ENCODE measurements at regions not wholly inside any gene's neighbourhood (a gene's known extent, or its start where the extent isn't known, plus 50 kb on each side); places are given as distances from the start of the nearest gene placed in this dataset.

DNA sequence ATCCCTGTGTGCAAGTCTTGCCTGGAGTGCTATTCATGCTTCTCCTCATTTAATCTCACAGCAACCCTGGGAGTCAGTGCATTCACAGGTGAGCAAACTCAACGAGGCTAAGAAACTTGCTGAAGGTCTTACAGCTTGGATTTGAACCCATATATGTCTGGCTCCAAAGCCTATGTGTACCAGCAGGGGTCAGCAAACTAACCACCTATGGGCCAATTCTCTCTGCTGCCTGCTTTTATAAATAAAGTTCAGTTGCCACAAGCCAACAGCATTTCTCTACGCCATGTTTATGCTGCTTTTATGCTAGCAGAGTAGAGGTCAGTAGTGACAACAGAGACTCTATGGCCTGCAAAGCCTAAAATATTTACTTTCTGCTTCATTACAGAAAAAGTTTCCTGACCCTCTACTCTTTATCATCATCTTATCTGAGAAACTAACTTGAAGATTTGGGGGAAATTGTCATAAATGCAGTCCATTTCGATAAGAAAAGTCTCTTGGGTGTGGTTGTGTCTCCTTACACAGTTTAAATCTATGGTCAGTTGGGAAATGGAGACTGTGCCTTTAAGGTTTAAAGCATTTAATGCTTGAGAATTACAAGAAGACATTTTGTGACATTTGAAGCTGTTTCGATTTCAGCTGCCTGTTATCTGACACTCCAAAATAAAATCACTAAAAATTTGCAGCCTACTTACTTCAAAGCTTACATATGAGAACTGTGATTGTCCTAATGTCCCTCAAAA is 137.7 kb downstream of the PRELID2 start:
- TF ChIP-seq FOXP2 (optimal IDR thresholded peaks at IDR 0.05; ENCODE audit: borderline replicate concordance, extremely low read depth, extremely low read length, insufficient read depth) (no peak), TAF1 (IDR thresholded peaks at IDR 0.05; ENCODE audit: borderline replicate concordance, insufficient read depth, low read length) (no peak), SIN3A (IDR thresholded peaks at IDR 0.05; ENCODE audit: borderline replicate concordance, insufficient read depth, low read length) (no peak), POLR2AphosphoS5 (IDR thresholded peaks at IDR 0.05; ENCODE audit: low read depth, low read length) (no peak)
- TF ChIP-seq, protein P1, sequence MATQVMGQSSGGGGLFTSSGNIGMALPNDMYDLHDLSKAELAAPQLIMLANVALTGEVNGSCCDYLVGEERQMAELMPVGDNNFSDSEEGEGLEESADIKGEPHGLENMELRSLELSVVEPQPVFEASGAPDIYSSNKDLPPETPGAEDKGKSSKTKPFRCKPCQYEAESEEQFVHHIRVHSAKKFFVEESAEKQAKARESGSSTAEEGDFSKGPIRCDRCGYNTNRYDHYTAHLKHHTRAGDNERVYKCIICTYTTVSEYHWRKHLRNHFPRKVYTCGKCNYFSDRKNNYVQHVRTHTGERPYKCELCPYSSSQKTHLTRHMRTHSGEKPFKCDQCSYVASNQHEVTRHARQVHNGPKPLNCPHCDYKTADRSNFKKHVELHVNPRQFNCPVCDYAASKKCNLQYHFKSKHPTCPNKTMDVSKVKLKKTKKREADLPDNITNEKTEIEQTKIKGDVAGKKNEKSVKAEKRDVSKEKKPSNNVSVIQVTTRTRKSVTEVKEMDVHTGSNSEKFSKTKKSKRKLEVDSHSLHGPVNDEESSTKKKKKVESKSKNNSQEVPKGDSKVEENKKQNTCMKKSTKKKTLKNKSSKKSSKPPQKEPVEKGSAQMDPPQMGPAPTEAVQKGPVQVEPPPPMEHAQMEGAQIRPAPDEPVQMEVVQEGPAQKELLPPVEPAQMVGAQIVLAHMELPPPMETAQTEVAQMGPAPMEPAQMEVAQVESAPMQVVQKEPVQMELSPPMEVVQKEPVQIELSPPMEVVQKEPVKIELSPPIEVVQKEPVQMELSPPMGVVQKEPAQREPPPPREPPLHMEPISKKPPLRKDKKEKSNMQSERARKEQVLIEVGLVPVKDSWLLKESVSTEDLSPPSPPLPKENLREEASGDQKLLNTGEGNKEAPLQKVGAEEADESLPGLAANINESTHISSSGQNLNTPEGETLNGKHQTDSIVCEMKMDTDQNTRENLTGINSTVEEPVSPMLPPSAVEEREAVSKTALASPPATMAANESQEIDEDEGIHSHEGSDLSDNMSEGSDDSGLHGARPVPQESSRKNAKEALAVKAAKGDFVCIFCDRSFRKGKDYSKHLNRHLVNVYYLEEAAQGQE (IDR thresholded peaks at IDR 0.05; ENCODE audit: insufficient read depth in 1 of 2, low read depth in 2 of 2, low read length in 2 of 2) = no peak

DNA sequence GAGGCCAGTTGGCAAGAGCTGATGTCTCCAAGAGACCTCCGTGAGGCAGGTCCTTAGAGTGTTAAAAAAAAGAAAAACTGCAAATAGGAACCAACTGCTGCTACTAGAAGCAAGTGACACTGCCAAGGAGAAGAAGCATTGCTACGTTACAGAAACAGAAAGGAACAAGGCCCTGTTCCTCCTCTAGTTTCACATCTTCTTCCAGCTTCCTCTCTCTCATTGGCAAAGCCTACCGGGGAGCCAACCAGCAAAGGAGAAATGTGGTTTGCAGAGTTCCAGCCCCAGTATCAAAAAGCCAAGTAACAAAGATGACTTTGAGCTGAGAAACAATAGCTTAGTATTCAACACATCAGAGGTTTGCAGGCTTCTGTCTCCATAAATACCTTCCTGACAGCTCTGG is 145.9 kb downstream of the PRELID2 start:
- TF ChIP-seq POLR2AphosphoS5 (IDR thresholded peaks at IDR 0.05; ENCODE audit: low read depth, low read length) (no peak), SIN3A (IDR thresholded peaks at IDR 0.05; ENCODE audit: borderline replicate concordance, insufficient read depth, low read length) (no peak), FOXP2 (optimal IDR thresholded peaks at IDR 0.05; ENCODE audit: borderline replicate concordance, extremely low read depth, extremely low read length, insufficient read depth) (no peak), TAF1 (IDR thresholded peaks at IDR 0.05; ENCODE audit: borderline replicate concordance, insufficient read depth, low read length) (no peak)
- TF ChIP-seq, protein P1 (IDR thresholded peaks at IDR 0.05; ENCODE audit: insufficient read depth in 1 of 2, low read depth in 2 of 2, low read length in 2 of 2) = no peak

DNA sequence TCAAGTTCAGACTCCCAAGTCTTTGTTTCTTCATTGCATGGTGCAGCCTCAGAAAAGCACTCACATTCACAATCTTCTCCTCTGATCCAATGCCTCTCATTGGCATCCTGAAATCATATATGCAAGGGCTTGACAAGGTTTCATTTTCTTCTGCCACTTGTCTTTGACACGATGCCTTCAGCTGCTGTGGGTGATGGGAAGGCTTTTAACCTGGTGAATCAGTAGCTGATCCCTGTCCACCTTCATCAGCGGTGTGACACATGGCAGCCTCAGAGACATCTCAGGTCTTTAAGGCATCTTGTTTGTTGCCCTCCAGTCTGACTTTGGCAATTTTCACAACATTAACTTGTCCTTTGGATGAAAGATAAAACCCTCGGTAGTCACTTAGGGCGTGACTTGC is 147.2 kb downstream of the PRELID2 start:
- TF ChIP-seq TAF1 (IDR thresholded peaks at IDR 0.05; ENCODE audit: borderline replicate concordance, insufficient read depth, low read length) = no peak
- TF ChIP-seq SIN3A (IDR thresholded peaks at IDR 0.05; ENCODE audit: borderline replicate concordance, insufficient read depth, low read length) = no peak
- TF ChIP-seq, protein P1 (IDR thresholded peaks at IDR 0.05; ENCODE audit: insufficient read depth in 1 of 2, low read depth in 2 of 2, low read length in 2 of 2) = no peak
- no peak for TF ChIP-seq FOXP2 (optimal IDR thresholded peaks at IDR 0.05; ENCODE audit: borderline replicate concordance, extremely low read depth, extremely low read length, insufficient read depth)
- TF ChIP-seq POLR2AphosphoS5 (IDR thresholded peaks at IDR 0.05; ENCODE audit: low read depth, low read length) = no peak

DNA sequence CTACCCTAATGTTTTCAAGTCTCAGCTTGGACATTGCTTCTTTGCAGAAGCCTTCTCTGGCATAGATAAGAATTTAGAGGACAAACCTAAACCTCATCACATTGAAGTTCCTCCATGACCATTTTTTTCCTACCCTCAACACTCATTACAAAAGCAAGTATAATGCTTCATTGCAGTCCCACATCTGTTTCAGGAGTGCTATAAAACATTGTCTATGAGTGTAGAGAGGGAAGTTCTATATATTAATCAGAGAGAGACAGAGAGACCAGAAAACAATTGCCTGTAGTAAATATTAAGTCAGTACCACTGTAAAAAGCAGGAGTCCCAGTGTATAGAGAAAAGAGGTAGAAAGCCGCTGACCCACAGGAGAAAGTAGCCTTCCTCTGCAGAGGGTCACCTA is 149.7 kb downstream of the PRELID2 start:
- TF ChIP-seq POLR2AphosphoS5 (IDR thresholded peaks at IDR 0.05; ENCODE audit: low read depth, low read length) = no peak
- TF ChIP-seq TAF1 (IDR thresholded peaks at IDR 0.05; ENCODE audit: borderline replicate concordance, insufficient read depth, low read length) = no peak
- TF ChIP-seq SIN3A (IDR thresholded peaks at IDR 0.05; ENCODE audit: borderline replicate concordance, insufficient read depth, low read length) = no peak
- TF ChIP-seq FOXP2 (optimal IDR thresholded peaks at IDR 0.05; ENCODE audit: borderline replicate concordance, extremely low read depth, extremely low read length, insufficient read depth) = no peak
- TF ChIP-seq, protein P1 (IDR thresholded peaks at IDR 0.05; ENCODE audit: insufficient read depth in 1 of 2, low read depth in 2 of 2, low read length in 2 of 2) = no peak
